ENCODE measurements at regions not wholly inside any gene's neighbourhood (a gene's known extent, or its start where the extent isn't known, plus 50 kb on each side); places are given as distances from the start of the nearest gene placed in this dataset.

DNA sequence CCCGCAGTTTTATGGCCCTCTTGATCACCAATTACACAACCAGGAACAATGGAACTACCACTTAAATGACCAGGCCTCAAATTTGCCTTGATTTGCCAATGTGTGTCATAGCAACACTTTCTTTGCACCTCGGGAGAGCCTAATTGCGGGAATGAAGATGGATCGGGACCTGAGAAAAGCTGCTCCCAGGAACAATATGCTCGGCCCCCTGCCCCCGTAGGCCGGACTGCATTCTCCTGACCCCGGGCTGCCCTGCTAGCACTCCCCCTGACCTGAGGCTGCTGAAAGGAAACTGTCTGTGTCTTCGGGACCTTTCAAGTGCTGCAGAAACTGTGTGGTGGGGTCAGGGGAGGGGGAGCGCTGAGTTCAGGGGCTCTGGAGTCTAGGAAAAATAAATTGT lies 294.3 kb upstream of the IRX1 start:
- no peaks in the 10 kb centered on the region for H3K4me1 ChIP-seq (ENCODE audit: control insufficient read depth in 2 of 2, insufficient read depth in 2 of 2, low read length in 2 of 2)
- H3K27me3 ChIP-seq (replicated peaks in 1 of 4; ENCODE audit: control extremely low read depth in 1 of 4, control insufficient read depth in 3 of 4, insufficient read depth in 4 of 4, low read length in 3 of 4): no peaks in the 10 kb centered on the region
- no peaks in the 10 kb centered on the region for H3K36me3 ChIP-seq (replicated peaks in 1 of 2; ENCODE audit: control extremely low read depth in 1 of 2, control insufficient read depth in 1 of 2, extremely low read depth in 1 of 2, insufficient read depth in 2 of 2, low read length in 1 of 2)
- H3K4me2 ChIP-seq (replicated peaks; ENCODE audit: low read depth, low read length, poor library complexity, severe bottlenecking): no peak overlapping the region
- no peaks in the 10 kb centered on the region for H4K20me1 ChIP-seq (ENCODE audit: control insufficient read depth, insufficient read depth, low read length, poor library complexity, severe bottlenecking)
- WGBS (ENCODE audit: insufficient coverage): 29% methylated on average over 10 of the region's 10 CpGs
- H3K79me2 ChIP-seq (ENCODE audit: control insufficient read depth, insufficient read depth, low read length): no peaks in the 10 kb centered on the region
- TF ChIP-seq, protein P1, sequence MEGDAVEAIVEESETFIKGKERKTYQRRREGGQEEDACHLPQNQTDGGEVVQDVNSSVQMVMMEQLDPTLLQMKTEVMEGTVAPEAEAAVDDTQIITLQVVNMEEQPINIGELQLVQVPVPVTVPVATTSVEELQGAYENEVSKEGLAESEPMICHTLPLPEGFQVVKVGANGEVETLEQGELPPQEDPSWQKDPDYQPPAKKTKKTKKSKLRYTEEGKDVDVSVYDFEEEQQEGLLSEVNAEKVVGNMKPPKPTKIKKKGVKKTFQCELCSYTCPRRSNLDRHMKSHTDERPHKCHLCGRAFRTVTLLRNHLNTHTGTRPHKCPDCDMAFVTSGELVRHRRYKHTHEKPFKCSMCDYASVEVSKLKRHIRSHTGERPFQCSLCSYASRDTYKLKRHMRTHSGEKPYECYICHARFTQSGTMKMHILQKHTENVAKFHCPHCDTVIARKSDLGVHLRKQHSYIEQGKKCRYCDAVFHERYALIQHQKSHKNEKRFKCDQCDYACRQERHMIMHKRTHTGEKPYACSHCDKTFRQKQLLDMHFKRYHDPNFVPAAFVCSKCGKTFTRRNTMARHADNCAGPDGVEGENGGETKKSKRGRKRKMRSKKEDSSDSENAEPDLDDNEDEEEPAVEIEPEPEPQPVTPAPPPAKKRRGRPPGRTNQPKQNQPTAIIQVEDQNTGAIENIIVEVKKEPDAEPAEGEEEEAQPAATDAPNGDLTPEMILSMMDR (IDR thresholded peaks at IDR 0.05): no peak
- TF ChIP-seq EZH2 (IDR thresholded peaks at IDR 0.05; ENCODE audit: borderline replicate concordance, insufficient read depth, low read depth, low read length, poor library complexity, severe bottlenecking): no peak
- no peak for ATAC-seq (ENCODE audit: low read depth)
- no peak overlapping the region for H2AFZ ChIP-seq (ENCODE audit: insufficient read depth, low read depth, low read length, poor library complexity, severe bottlenecking)
- Mint-ChIP-seq H3K9me3 (ENCODE audit: insufficient read depth) (peaks cover 2% of the 10 kb centered on the region), H3K27me3 (no peaks in the 10 kb centered on the region), H3K4me1 (no peaks in the 10 kb centered on the region), H3K27ac (no peak overlapping the region), H3K4me3 (no peak overlapping the region)
- H3K4me3 ChIP-seq (ENCODE audit: control extremely low read depth in 1 of 5, extremely low read depth in 1 of 5, insufficient read depth in 1 of 5, low read depth in 2 of 5, low read length in 4 of 5): no peak overlapping the region
- peaks cover 0 to 23% (median 0%) of the 10 kb centered on the region in 3 donors for H3K9me3 ChIP-seq (ENCODE audit: control extremely low read depth in 1 of 3, control insufficient read depth in 2 of 3, insufficient read depth in 1 of 3, low read length in 2 of 3)
- H3K9ac ChIP-seq (ENCODE audit: low read length): no peak overlapping the region
- no peak for DNase-seq
- ChIA-PET CTCF (no interaction called here), POLR2A (no interaction called here)
- intact Hi-C loops (cut with micrococcal nuclease): no loop called here
- no peak overlapping the region for H3K27ac ChIP-seq (ENCODE audit: low read length in 2 of 2)

- no peaks in the 10 kb centered on the region for H3K4me1 ChIP-seq (ENCODE audit: control insufficient read depth in 2 of 2, insufficient read depth in 2 of 2, low read length in 2 of 2)
- TF ChIP-seq EZH2 (IDR thresholded peaks at IDR 0.05; ENCODE audit: borderline replicate concordance, insufficient read depth, low read depth, low read length, poor library complexity, severe bottlenecking): no peak
- TF ChIP-seq, protein P1 (IDR thresholded peaks at IDR 0.05): no peak
- H2AFZ ChIP-seq (ENCODE audit: insufficient read depth, low read depth, low read length, poor library complexity, severe bottlenecking): no peak overlapping the region
- H3K9me3 Mint-ChIP-seq (ENCODE audit: insufficient read depth): peaks cover 2% of the 10 kb centered on the region
- peaks cover 0 to 21% (median 0%) of the 10 kb centered on the region in 3 donors for H3K9me3 ChIP-seq (ENCODE audit: control extremely low read depth in 1 of 3, control insufficient read depth in 2 of 3, insufficient read depth in 1 of 3, low read length in 2 of 3)
- no peaks in the 10 kb centered on the region for H3K27me3 ChIP-seq (replicated peaks in 1 of 4; ENCODE audit: control extremely low read depth in 1 of 4, control insufficient read depth in 3 of 4, insufficient read depth in 4 of 4, low read length in 3 of 4)
- intact Hi-C loops (cut with micrococcal nuclease): no loop called here
- no peak overlapping the region for H3K4me3 ChIP-seq (ENCODE audit: control extremely low read depth in 1 of 5, extremely low read depth in 1 of 5, insufficient read depth in 1 of 5, low read depth in 2 of 5, low read length in 4 of 5)
- H4K20me1 ChIP-seq (ENCODE audit: control insufficient read depth, insufficient read depth, low read length, poor library complexity, severe bottlenecking): no peaks in the 10 kb centered on the region
- H3K9ac ChIP-seq (ENCODE audit: low read length): no peak overlapping the region
- no peak for ATAC-seq (ENCODE audit: low read depth)
- H3K27ac Mint-ChIP-seq: no peak overlapping the region
- no peaks in the 10 kb centered on the region for H3K27me3 Mint-ChIP-seq
- no peaks in the 10 kb centered on the region for H3K36me3 ChIP-seq (replicated peaks in 1 of 2; ENCODE audit: control extremely low read depth in 1 of 2, control insufficient read depth in 1 of 2, extremely low read depth in 1 of 2, insufficient read depth in 2 of 2, low read length in 1 of 2)
- ChIA-PET CTCF (no interaction called here), POLR2A (no interaction called here)
- no peak overlapping the region for H3K4me3 Mint-ChIP-seq
- no peaks in the 10 kb centered on the region for H3K79me2 ChIP-seq (ENCODE audit: control insufficient read depth, insufficient read depth, low read length)
- H3K27ac ChIP-seq (ENCODE audit: low read length in 2 of 2): no peak overlapping the region
- no peaks in the 10 kb centered on the region for H3K4me1 Mint-ChIP-seq
- WGBS (ENCODE audit: insufficient coverage): 62% methylated on average over 9 of the region's 13 CpGs
- DNase-seq: no peak
- H3K4me2 ChIP-seq (replicated peaks; ENCODE audit: low read depth, low read length, poor library complexity, severe bottlenecking): no peak overlapping the region
Measured at GRCh38 chr5:3300726-3301125, 294.9 kb upstream of the IRX1 start.
